K562 (cell line): ENCODE measurements at regions not wholly inside any gene's neighbourhood (a gene's known extent, or its start where the extent isn't known, plus 50 kb on each side); places are given as distances from the start of the nearest gene placed in this dataset.

Source experiments
- ATF2 ChIP-seq: sonication (generic); formaldehyde crosslinking; IDR thresholded peaks from 2 replicates; pipeline ENCODE4 v1.8.1; 2022; ENCODE audit warnings: missing genetic modification reagents
- BRCA1 ChIP-seq, 2 experiments: fragments of 450-650 bp in 1 of 2; sonication (generic) in 1 of 2; formaldehyde crosslinking in 1 of 2; IDR thresholded peaks; 2 replicates each; pipeline versions ENCODE4 v1.5.0 to v1.6.1; 2017 to 2020; ENCODE audit warnings: mild to moderate bottlenecking in 1 of 2, missing genetic modification reagents in 1 of 2
- CHD2 ChIP-seq: IDR thresholded peaks from 2 replicates; pipeline ENCODE4 v1.6.1; 2011; ENCODE audit warnings: low read depth, low read length
- CTCF ChIP-seq, 3 experiments: IDR thresholded peaks in 2 of 3; conservative IDR thresholded peaks in 1 of 3; 2 replicates each; pipeline ENCODE4 v1.5.1; 2011 to 2012; ENCODE audit warnings: low read length in 3 of 3, mild to moderate bottlenecking in 3 of 3, control low read depth in 2 of 3, improper control_type of control experiment in 1 of 3, inconsistent platforms in 1 of 3, low read depth in 1 of 3, mixed read lengths in 1 of 3, moderate library complexity in 1 of 3; ENCODE audit not compliant: insufficient read depth in 2 of 3
- FIP1L1 ChIP-seq: fragments of 200-400 bp; formaldehyde crosslinking; IDR thresholded peaks from 2 replicates; pipeline ENCODE4 v1.6.1; 2018; ENCODE audit warnings: mild to moderate bottlenecking, low read depth, low read length; ENCODE audit not compliant: poor library complexity, severe bottlenecking
- MAX ChIP-seq: sonication (generic); formaldehyde crosslinking; IDR thresholded peaks from 2 replicates; pipeline ENCODE4 v1.9.0; 2022; ENCODE audit warnings: mild to moderate bottlenecking, missing genetic modification reagents
- NKRF ChIP-seq: fragments of 450-650 bp; IDR thresholded peaks from 2 replicates; pipeline ENCODE4 v1.6.1; 2016; ENCODE audit warnings: borderline replicate concordance
- POLR2A ChIP-seq: fragments of 450-650 bp; conservative IDR thresholded peaks from 2 replicates; pipeline ENCODE4 v1.6.1; 2016
- RFX5 ChIP-seq: IDR thresholded peaks from 2 replicates; pipeline ENCODE4 v1.6.1; 2011; ENCODE audit warnings: low read depth, mild to moderate bottlenecking, improper control_type of control experiment, low read length

- no peak for TF ChIP-seq CTCF (IDR thresholded peaks at IDR 0.05 in 2 of 3, conservative IDR thresholded peaks at IDR 0.05 in 1 of 3; ENCODE audit: insufficient read depth in 2 of 3, low read depth in 1 of 3, low read length in 3 of 3)
- no peak for TF ChIP-seq RFX5
- no peak for TF ChIP-seq FIP1L1
- no peak for TF ChIP-seq CHD2
- TF ChIP-seq NKRF, result no peak
- no peak for TF ChIP-seq ATF2 (CRISPR knock-in tag)
- no peak for TF ChIP-seq MAX (CRISPR knock-in tag)
- no peak for TF ChIP-seq BRCA1 (IDR thresholded peaks at IDR 0.05)
- TF ChIP-seq BRCA1 (CRISPR knock-in tag; IDR thresholded peaks at IDR 0.05), result no peak
- TF ChIP-seq POLR2A, result no peak
Observed at GRCh38 chr4:68735106-68735505, 64.7 kb upstream of the UGT2B15 start.
